Subcutaneous abdominal adipose tissue (tissue), 5 donors: ENCODE measurements at regions not wholly inside any gene's neighbourhood (a gene's known extent, or its start where the extent isn't known, plus 50 kb on each side); places are given as distances from the start of the nearest gene placed in this dataset.

Experiments used
- H3K27ac ChIP-seq: one replicate; pipeline ENCODE4 v1.7.0; 2013; ENCODE audit warnings: low read depth, mild to moderate bottlenecking, inconsistent platforms, low read length, moderate library complexity
- H3K27me3 ChIP-seq, 5 donors: one replicate each; pipeline ENCODE4 v1.7.0; 2013; ENCODE audit warnings: low read length in 5 of 5, inconsistent platforms in 1 of 5; ENCODE audit not compliant: control insufficient read depth in 5 of 5, insufficient read depth in 4 of 5
- H3K36me3 ChIP-seq, 5 donors: one replicate each; pipeline ENCODE4 v1.7.0; 2013; ENCODE audit warnings: low read length in 5 of 5; ENCODE audit not compliant: control insufficient read depth in 5 of 5, insufficient read depth in 5 of 5
- H3K4me1 ChIP-seq, 5 donors: one replicate each; pipeline ENCODE4 v1.7.0; 2013; ENCODE audit warnings: low read length in 5 of 5, mild to moderate bottlenecking in 3 of 5, moderate library complexity in 1 of 5; ENCODE audit not compliant: control insufficient read depth in 5 of 5, insufficient read depth in 5 of 5
- H3K4me3 ChIP-seq, 5 donors: one replicate each; pipeline ENCODE4 v1.7.0; 2013; ENCODE audit warnings: low read length in 5 of 5, low read depth in 1 of 5
- H3K9ac ChIP-seq, 5 donors: one replicate each; pipeline ENCODE4 v1.7.0; 2013; ENCODE audit warnings: low read length in 5 of 5, mild to moderate bottlenecking in 4 of 5, moderate library complexity in 3 of 5
- H3K9me3 ChIP-seq, 5 donors: one replicate each; pipeline ENCODE4 v1.7.0; 2013; ENCODE audit warnings: low read length in 5 of 5; ENCODE audit not compliant: control insufficient read depth in 5 of 5
- donor health status: healthy.
- donor health status: healthy.
- donor health status: healthy.
- donor health status: healthy.
- donor health status: healthy.

GRCh38 chr7:94848531-94848930 lies 58.9 kb upstream of the PPP1R9A start:
- H3K4me3 ChIP-seq, result no peak overlapping the region
- H3K9ac ChIP-seq, result no peak overlapping the region
- no peaks in the 10 kb centered on the region for H3K27me3 ChIP-seq

GRCh38 chr7:94848992-94849576 lies 58.3 kb upstream of the PPP1R9A start:
- H3K9ac ChIP-seq, result no peak overlapping the region
- no peak overlapping the region for H3K4me3 ChIP-seq
- no peaks in the 10 kb centered on the region for H3K27me3 ChIP-seq

More at GRCh38 chr7:94848531-94848930, 58.9 kb upstream of the PPP1R9A start:
- no peaks in the 10 kb centered on the region for H3K4me1 ChIP-seq
- no peak overlapping the region for H3K27ac ChIP-seq
- peaks cover 0 to 16% (median 13%) of the 10 kb centered on the region in 5 donors for H3K9me3 ChIP-seq
- no peaks in the 10 kb centered on the region for H3K36me3 ChIP-seq

GRCh38 chr7:94849636-94850208 lies 57.7 kb upstream of the PPP1R9A start:
- Histone ChIP-seq H3K4me3 (no peak overlapping the region), H3K4me1 (no peaks in the 10 kb centered on the region), H3K9me3 (peaks cover 0 to 4% (median 2%) of the 10 kb centered on the region in 5 donors), H3K36me3 (no peaks in the 10 kb centered on the region), H3K27me3 (no peaks in the 10 kb centered on the region), H3K9ac (no peak overlapping the region), H3K27ac (no peak overlapping the region)

More at GRCh38 chr7:94848992-94849576, 58.3 kb upstream of the PPP1R9A start:
- no peak overlapping the region for H3K27ac ChIP-seq
- peaks cover 0 to 10% (median 7%) of the 10 kb centered on the region in 5 donors for H3K9me3 ChIP-seq
- H3K4me1 ChIP-seq, result no peaks in the 10 kb centered on the region
- H3K36me3 ChIP-seq, result no peaks in the 10 kb centered on the region

GRCh38 chr7:94855589-94855988 lies 51.8 kb upstream of the PPP1R9A start:
- no peak overlapping the region for H3K27ac ChIP-seq
- H3K4me1 ChIP-seq, result no peaks in the 10 kb centered on the region
- no peak overlapping the region for H3K4me3 ChIP-seq
- no peak overlapping the region for H3K9ac ChIP-seq
- no peaks in the 10 kb centered on the region for H3K36me3 ChIP-seq
- H3K9me3 ChIP-seq, result no peaks in the 10 kb centered on the region
- H3K27me3 ChIP-seq, result no peaks in the 10 kb centered on the region

- H3K9ac ChIP-seq, result no peak overlapping the region
- H3K36me3 ChIP-seq, result no peaks in the 10 kb centered on the region
- no peak overlapping the region for H3K4me3 ChIP-seq
- H3K9me3 ChIP-seq, result no peaks in the 10 kb centered on the region
- no peak overlapping the region for H3K27ac ChIP-seq
- no peaks in the 10 kb centered on the region for H3K4me1 ChIP-seq
- H3K27me3 ChIP-seq, result no peaks in the 10 kb centered on the region
Measured at GRCh38 chr7:94856643-94857042, 50.8 kb upstream of the PPP1R9A start.
